Neural progenitor cell (in vitro differentiated cells): ENCODE measurements at regions not wholly inside any gene's neighbourhood (a gene's known extent, or its start where the extent isn't known, plus 50 kb on each side); places are given as distances from the start of the nearest gene placed in this dataset.

Source experiments
- EZH2 ChIP-seq: fragments of 200-600 bp; sonication (generic); IDR thresholded peaks from 2 replicates; pipeline ENCODE4 v1.6.1; 2017; ENCODE audit warnings: antibody characterized with exemption, mild to moderate bottlenecking, moderate library complexity
- TF ChIP-seq, protein P1 (sequence below): fragments of 200-600 bp; sonication (generic); IDR thresholded peaks from 2 replicates; pipeline ENCODE4 v1.5.1; 2017; ENCODE audit warnings: antibody characterized with exemption, mild to moderate bottlenecking

DNA sequence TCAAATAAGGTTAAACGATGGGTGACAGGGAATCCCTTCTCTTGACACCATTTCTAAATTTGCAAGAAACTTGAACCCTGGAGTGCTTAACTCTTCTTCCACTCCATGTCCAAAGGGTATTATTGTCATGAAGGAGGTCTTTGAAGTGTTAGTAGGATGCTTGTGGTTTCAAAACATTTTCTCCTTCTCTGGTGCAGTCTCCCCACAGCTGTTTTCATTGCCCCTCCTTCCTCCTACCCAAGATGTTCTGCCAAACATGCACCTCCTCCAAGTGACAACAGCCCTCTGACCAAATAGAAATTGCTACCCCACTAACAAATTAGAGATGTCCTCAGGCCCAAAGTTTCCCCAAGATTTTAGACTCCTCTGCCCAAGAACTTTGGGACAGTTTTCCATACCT lies 151.4 kb downstream of the POLR2M start:
- TF ChIP-seq, protein P1, sequence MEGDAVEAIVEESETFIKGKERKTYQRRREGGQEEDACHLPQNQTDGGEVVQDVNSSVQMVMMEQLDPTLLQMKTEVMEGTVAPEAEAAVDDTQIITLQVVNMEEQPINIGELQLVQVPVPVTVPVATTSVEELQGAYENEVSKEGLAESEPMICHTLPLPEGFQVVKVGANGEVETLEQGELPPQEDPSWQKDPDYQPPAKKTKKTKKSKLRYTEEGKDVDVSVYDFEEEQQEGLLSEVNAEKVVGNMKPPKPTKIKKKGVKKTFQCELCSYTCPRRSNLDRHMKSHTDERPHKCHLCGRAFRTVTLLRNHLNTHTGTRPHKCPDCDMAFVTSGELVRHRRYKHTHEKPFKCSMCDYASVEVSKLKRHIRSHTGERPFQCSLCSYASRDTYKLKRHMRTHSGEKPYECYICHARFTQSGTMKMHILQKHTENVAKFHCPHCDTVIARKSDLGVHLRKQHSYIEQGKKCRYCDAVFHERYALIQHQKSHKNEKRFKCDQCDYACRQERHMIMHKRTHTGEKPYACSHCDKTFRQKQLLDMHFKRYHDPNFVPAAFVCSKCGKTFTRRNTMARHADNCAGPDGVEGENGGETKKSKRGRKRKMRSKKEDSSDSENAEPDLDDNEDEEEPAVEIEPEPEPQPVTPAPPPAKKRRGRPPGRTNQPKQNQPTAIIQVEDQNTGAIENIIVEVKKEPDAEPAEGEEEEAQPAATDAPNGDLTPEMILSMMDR, result no peak
- TF ChIP-seq EZH2, result no peak
